HEK293T (cell line): ENCODE measurements at regions not wholly inside any gene's neighbourhood (a gene's known extent, or its start where the extent isn't known, plus 50 kb on each side); places are given as distances from the start of the nearest gene placed in this dataset.

Experiments used
- CTCF ChIA-PET: fragments of 350-600 bp; formaldehyde crosslinking; extraction: SDS; loops from one replicate; lab custom pipeline; 2021; ENCODE audit warnings: antibody characterized with exemption, inconsistent platforms; lab: Yijun Ruan, JAX
- POLR2A ChIA-PET: fragments of 350-600 bp; formaldehyde crosslinking; extraction: SDS; loops from one replicate; lab custom pipeline; 2020; ENCODE audit warnings: antibody characterized with exemption, inconsistent platforms; lab: Yijun Ruan, JAX
- DNase-seq: peaks from one replicate; pipeline ENCODE4 v3.0.0; 2012; ENCODE audit warnings: mixed read lengths; ENCODE audit errors: extremely low spot score
- ARNT ChIP-seq: fragments of 450-650 bp; IDR thresholded peaks from 2 replicates; pipeline ENCODE4 v1.6.1; 2017; ENCODE audit warnings: mild to moderate bottlenecking
- BHLHE40 ChIP-seq: fragments of 450-650 bp; IDR thresholded peaks from 2 replicates; pipeline ENCODE4 v1.6.1; 2016; ENCODE audit warnings: mild to moderate bottlenecking, moderate library complexity, borderline replicate concordance
- CTBP1 ChIP-seq: fragments of 450-650 bp; IDR thresholded peaks from 2 replicates; pipeline ENCODE4 v1.6.1; 2016; ENCODE audit warnings: borderline replicate concordance
- ELF4 ChIP-seq: fragments of 450-650 bp; IDR thresholded peaks from 2 replicates; pipeline ENCODE4 v1.6.1; 2017; ENCODE audit warnings: antibody characterized with exemption
- FOXA1 ChIP-seq: fragments of 450-650 bp; IDR thresholded peaks from 2 replicates; pipeline ENCODE4 v1.6.1; 2016; ENCODE audit warnings: mild to moderate bottlenecking
- FOXK2 ChIP-seq: fragments of 450-650 bp; IDR thresholded peaks from 2 replicates; pipeline ENCODE4 v1.6.1; 2016; ENCODE audit warnings: mild to moderate bottlenecking
- FOXM1 ChIP-seq: fragments of 450-650 bp; IDR thresholded peaks from 2 replicates; pipeline ENCODE4 v1.6.1; 2017; ENCODE audit warnings: mild to moderate bottlenecking, borderline replicate concordance
- HDGF ChIP-seq: fragments of 450-650 bp; IDR thresholded peaks from 2 replicates; pipeline ENCODE4 v1.6.1; 2017; ENCODE audit warnings: antibody characterized with exemption, borderline replicate concordance
- L3MBTL2 ChIP-seq: fragments of 450-650 bp; conservative IDR thresholded peaks from 2 replicates; pipeline ENCODE4 v1.6.1; 2016; ENCODE audit warnings: mild to moderate bottlenecking
- LEF1 ChIP-seq: fragments of 450-650 bp; IDR thresholded peaks from 2 replicates; pipeline ENCODE4 v1.6.1; 2017; ENCODE audit warnings: mild to moderate bottlenecking, borderline replicate concordance
- NFRKB ChIP-seq: fragments of 450-650 bp; IDR thresholded peaks from 2 replicates; pipeline ENCODE4 v1.6.1; 2016; ENCODE audit warnings: mild to moderate bottlenecking, moderate library complexity
- PKNOX1 ChIP-seq: fragments of 450-650 bp; IDR thresholded peaks from 2 replicates; pipeline ENCODE4 v1.6.1; 2016
- SP1 ChIP-seq: fragments of 450-650 bp; IDR thresholded peaks from 2 replicates; pipeline ENCODE4 v1.6.1; 2017
- SUZ12 ChIP-seq: fragments of 450-650 bp; IDR thresholded peaks from 2 replicates; pipeline ENCODE4 v1.6.1; 2016; ENCODE audit warnings: mild to moderate bottlenecking
- TARDBP ChIP-seq: fragments of 450-650 bp; IDR thresholded peaks from 2 replicates; pipeline ENCODE4 v1.6.1; 2016
- ZNF384 ChIP-seq: fragments of 450-650 bp; IDR thresholded peaks from 2 replicates; pipeline ENCODE4 v1.6.1; 2016

- DNase-seq: no peak
- TF ChIP-seq SP1: no peak
- no peak for TF ChIP-seq SUZ12
- no peak for TF ChIP-seq HDGF
- no peak for TF ChIP-seq ZNF384
- no peak for TF ChIP-seq BHLHE40
- no peak for TF ChIP-seq LEF1
- ChIA-PET POLR2A (no interaction called here), CTCF (no interaction called here)
Measured at GRCh38 chr5:96074460-96074859, 112.8 kb upstream of the ELL2 start.

- no peak for DNase-seq
- TF ChIP-seq BHLHE40 (no peak), ELF4 (no peak), ARNT (no peak), FOXA1 (no peak), LEF1 (no peak), SUZ12 (no peak), L3MBTL2 (no peak), ZNF384 (no peak), FOXK2 (no peak), PKNOX1 (no peak), FOXM1 (no peak), HDGF (no peak), SP1 (no peak), TARDBP (no peak), NFRKB (no peak), CTBP1 (no peak)
- POLR2A ChIA-PET: no interaction called here
- CTCF ChIA-PET: no interaction called here
Measured at GRCh38 chr5:96072791-96073165, 111.1 kb upstream of the ELL2 start.

DNA sequence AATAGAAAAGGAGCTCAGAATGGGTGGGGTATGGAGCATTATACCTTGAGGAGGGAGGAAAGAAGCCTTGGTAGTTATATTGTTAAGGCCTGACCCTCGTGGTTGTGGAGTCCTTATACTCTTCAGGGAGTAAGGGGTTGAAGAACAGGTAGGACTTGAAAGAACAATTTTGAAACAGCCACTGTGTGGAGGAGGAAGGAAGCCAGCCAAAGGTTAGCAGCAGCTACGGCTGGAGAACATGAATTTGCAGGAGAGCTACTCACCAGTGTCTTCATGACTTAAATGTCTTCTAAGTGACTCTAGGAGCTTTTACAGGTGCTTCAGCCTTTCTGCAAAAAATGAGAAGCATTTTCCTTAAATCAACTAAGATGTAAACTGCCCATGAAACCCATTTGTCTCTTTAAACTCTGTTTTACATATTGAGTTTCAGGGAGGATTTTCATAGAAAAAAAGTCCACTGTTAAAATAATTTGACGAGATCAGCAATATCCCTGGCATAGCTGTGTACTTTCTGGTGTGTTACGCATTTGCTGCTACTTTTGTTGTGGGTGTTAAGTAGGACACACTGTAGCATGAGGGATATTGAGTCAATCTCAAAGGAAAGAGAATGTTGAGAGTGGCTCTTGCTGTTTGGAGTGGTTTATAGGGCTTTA lies 110.6 kb upstream of the ELL2 start:
- no peak for TF ChIP-seq PKNOX1
- CTCF ChIA-PET: no interaction called here
- no peak for DNase-seq
- POLR2A ChIA-PET: no interaction called here

GRCh38 chr5:96070622-96071225 lies 109.1 kb upstream of the ELL2 start:
- TF ChIP-seq ZNF384 (no peak), LEF1 (no peak), SUZ12 (no peak), FOXA1 (no peak), SP1 (no peak)
- POLR2A ChIA-PET: no interaction called here
- no peak for DNase-seq
- CTCF ChIA-PET: no interaction called here

- ChIA-PET CTCF (interaction anchor here (0.6 kb wide), 1 partner anchor 210 kb away, joined by 3 read pairs; no protein-coding TSS in a partner anchor), POLR2A (no interaction called here)
- DNase-seq: no peak
- TF ChIP-seq BHLHE40: no peak
- no peak for TF ChIP-seq ARNT
- no peak for TF ChIP-seq NFRKB
- no peak for TF ChIP-seq FOXK2
- no peak for TF ChIP-seq L3MBTL2
- no peak for TF ChIP-seq PKNOX1
- no peak for TF ChIP-seq ZNF384
- TF ChIP-seq FOXM1: no peak
- no peak for TF ChIP-seq SUZ12
Measured at GRCh38 chr5:96067894-96068614, 106.4 kb upstream of the ELL2 start.

- TF ChIP-seq FOXK2 (no peak), L3MBTL2 (no peak), BHLHE40 (no peak), SP1 (no peak), FOXA1 (no peak), ZNF384 (no peak), LEF1 (no peak), HDGF (no peak), NFRKB (no peak), TARDBP (no peak), CTBP1 (no peak), SUZ12 (no peak), ARNT (no peak), FOXM1 (no peak), PKNOX1 (no peak), ELF4 (no peak)
- CTCF ChIA-PET: no interaction called here
- no peak for DNase-seq
- POLR2A ChIA-PET: no interaction called here
Measured at GRCh38 chr5:96067251-96067650, 105.6 kb upstream of the ELL2 start.
